ENCODE measurements at regions not wholly inside any gene's neighbourhood (a gene's known extent, or its start where the extent isn't known, plus 50 kb on each side); places are given as distances from the start of the nearest gene placed in this dataset.
A peak's percentile ranks its signal among the peaks of the same experiment; 100 is the strongest.

GRCh38 chr5:143673676-143674468 is 138.1 kb upstream of the HMHB1 start:
- Mint-ChIP-seq H3K36me3 (ENCODE audit: low read depth) (no peaks in the 10 kb centered on the region), H3K27ac (no peak overlapping the region), H3K4me3 (no peak overlapping the region), H3K27me3 (no peaks in the 10 kb centered on the region), H3K4me1 (peaks cover 8% of the 10 kb centered on the region), H3K9me3 (no peaks in the 10 kb centered on the region)
- ATAC-seq (replicated peaks) = no peak

- Mint-ChIP-seq H3K27ac (no peak overlapping the region), H3K4me3 (no peak overlapping the region), H3K4me1 (no peaks in the 10 kb centered on the region), H3K36me3 (ENCODE audit: low read depth) (no peaks in the 10 kb centered on the region), H3K9me3 (no peaks in the 10 kb centered on the region), H3K27me3 (no peaks in the 10 kb centered on the region)
- ATAC-seq (replicated peaks) = no peak
These were observed 139.2 kb upstream of the HMHB1 start for GRCh38 chr5:143672806-143673205.

- H3K36me3 Mint-ChIP-seq (ENCODE audit: low read depth) = no peaks in the 10 kb centered on the region
- H3K27ac Mint-ChIP-seq = no peak overlapping the region
- H3K27me3 Mint-ChIP-seq = no peaks in the 10 kb centered on the region
- H3K4me3 Mint-ChIP-seq = no peak overlapping the region
- H3K4me1 Mint-ChIP-seq = no peaks in the 10 kb centered on the region
- ATAC-seq (replicated peaks) = no peak
- H3K9me3 Mint-ChIP-seq = no peaks in the 10 kb centered on the region
These were observed 140.0 kb upstream of the HMHB1 start for GRCh38 chr5:143671674-143672569.

- Mint-ChIP-seq H3K27ac (no peak overlapping the region), H3K36me3 (ENCODE audit: low read depth) (no peaks in the 10 kb centered on the region), H3K27me3 (no peaks in the 10 kb centered on the region), H3K4me1 (no peaks in the 10 kb centered on the region), H3K9me3 (no peaks in the 10 kb centered on the region), H3K4me3 (no peak overlapping the region)
- ATAC-seq (replicated peaks) = no peak
These were observed 140.9 kb upstream of the HMHB1 start for GRCh38 chr5:143671021-143671420.

GRCh38 chr5:143665866-143666265 is 146.1 kb upstream of the HMHB1 start:
- no peaks in the 10 kb centered on the region for H3K4me1 Mint-ChIP-seq
- no peak for ATAC-seq (replicated peaks)
- no peaks in the 10 kb centered on the region for H3K36me3 Mint-ChIP-seq (ENCODE audit: low read depth)
- no peak overlapping the region for H3K4me3 Mint-ChIP-seq
- H3K27ac Mint-ChIP-seq = no peak overlapping the region
- no peaks in the 10 kb centered on the region for H3K27me3 Mint-ChIP-seq
- no peaks in the 10 kb centered on the region for H3K9me3 Mint-ChIP-seq

- no peaks in the 10 kb centered on the region for H3K27me3 Mint-ChIP-seq
- no peaks in the 10 kb centered on the region for H3K4me1 Mint-ChIP-seq
- no peaks in the 10 kb centered on the region for H3K9me3 Mint-ChIP-seq
- H3K27ac Mint-ChIP-seq = no peak overlapping the region
- no peak for ATAC-seq (replicated peaks)
- H3K4me3 Mint-ChIP-seq = no peak overlapping the region
- H3K36me3 Mint-ChIP-seq (ENCODE audit: low read depth) = no peaks in the 10 kb centered on the region
These were observed 147.3 kb upstream of the HMHB1 start for GRCh38 chr5:143664623-143665022.

- H3K4me1 Mint-ChIP-seq = no peaks in the 10 kb centered on the region
- no peak overlapping the region for H3K4me3 Mint-ChIP-seq
- H3K27me3 Mint-ChIP-seq = no peaks in the 10 kb centered on the region
- ATAC-seq (replicated peaks) = no peak
- H3K9me3 Mint-ChIP-seq = no peaks in the 10 kb centered on the region
- H3K36me3 Mint-ChIP-seq (ENCODE audit: low read depth) = no peaks in the 10 kb centered on the region
- no peak overlapping the region for H3K27ac Mint-ChIP-seq
These were observed 148.1 kb upstream of the HMHB1 start for GRCh38 chr5:143663872-143664271.

GRCh38 chr5:143662020-143662419 is 149.9 kb upstream of the HMHB1 start:
- H3K4me1 Mint-ChIP-seq = no peaks in the 10 kb centered on the region
- H3K9me3 Mint-ChIP-seq = no peaks in the 10 kb centered on the region
- no peaks in the 10 kb centered on the region for H3K27me3 Mint-ChIP-seq
- H3K36me3 Mint-ChIP-seq (ENCODE audit: low read depth) = no peaks in the 10 kb centered on the region
- ATAC-seq (replicated peaks) = no peak
- no peak overlapping the region for H3K27ac Mint-ChIP-seq
- no peak overlapping the region for H3K4me3 Mint-ChIP-seq

- H3K4me1 Mint-ChIP-seq = no peaks in the 10 kb centered on the region
- H3K27me3 Mint-ChIP-seq = no peaks in the 10 kb centered on the region
- no peak overlapping the region for H3K4me3 Mint-ChIP-seq
- no peak for ATAC-seq (replicated peaks)
- H3K9me3 Mint-ChIP-seq = no peaks in the 10 kb centered on the region
- no peak overlapping the region for H3K27ac Mint-ChIP-seq
- H3K36me3 Mint-ChIP-seq (ENCODE audit: low read depth) = no peaks in the 10 kb centered on the region
These were observed 151.3 kb upstream of the HMHB1 start for GRCh38 chr5:143660625-143661024.

GRCh38 chr5:143659599-143660238 is 152.2 kb upstream of the HMHB1 start:
- H3K27ac Mint-ChIP-seq = no peak overlapping the region
- H3K4me1 Mint-ChIP-seq = no peaks in the 10 kb centered on the region
- H3K27me3 Mint-ChIP-seq = no peaks in the 10 kb centered on the region
- H3K4me3 Mint-ChIP-seq = no peak overlapping the region
- no peaks in the 10 kb centered on the region for H3K36me3 Mint-ChIP-seq (ENCODE audit: low read depth)
- H3K9me3 Mint-ChIP-seq = no peaks in the 10 kb centered on the region
- ATAC-seq (replicated peaks) = no peak

GRCh38 chr5:143658956-143659355 is 153.0 kb upstream of the HMHB1 start:
- H3K9me3 Mint-ChIP-seq = no peaks in the 10 kb centered on the region
- no peaks in the 10 kb centered on the region for H3K27me3 Mint-ChIP-seq
- H3K27ac Mint-ChIP-seq = no peak overlapping the region
- H3K36me3 Mint-ChIP-seq (ENCODE audit: low read depth) = no peaks in the 10 kb centered on the region
- ATAC-seq (replicated peaks) = no peak
- no peaks in the 10 kb centered on the region for H3K4me1 Mint-ChIP-seq
- H3K4me3 Mint-ChIP-seq = no peak overlapping the region

- no peak for ATAC-seq (replicated peaks)
- no peaks in the 10 kb centered on the region for H3K9me3 Mint-ChIP-seq
- no peaks in the 10 kb centered on the region for H3K27me3 Mint-ChIP-seq
- H3K27ac Mint-ChIP-seq = no peak overlapping the region
- H3K4me3 Mint-ChIP-seq = no peak overlapping the region
- no peaks in the 10 kb centered on the region for H3K36me3 Mint-ChIP-seq (ENCODE audit: low read depth)
- peaks cover 8% of the 10 kb centered on the region for H3K4me1 Mint-ChIP-seq
These were observed 154.2 kb upstream of the HMHB1 start for GRCh38 chr5:143657647-143658285.

GRCh38 chr5:143653766-143654282 is 158.1 kb upstream of the HMHB1 start:
- Mint-ChIP-seq H3K27me3 (no peaks in the 10 kb centered on the region), H3K36me3 (ENCODE audit: low read depth) (peaks cover 9% of the 10 kb centered on the region), H3K4me1 (peaks cover 17% of the 10 kb centered on the region), H3K4me3 (peak overlapping the region; percentile 24), H3K27ac (peak overlapping the region; percentile 86), H3K9me3 (no peaks in the 10 kb centered on the region)
- peak; percentile 48 for ATAC-seq (replicated peaks)

- Mint-ChIP-seq H3K4me3 (peak overlapping the region; percentile 24), H3K36me3 (ENCODE audit: low read depth) (peaks cover 9% of the 10 kb centered on the region), H3K27ac (peak overlapping the region; percentile 86), H3K27me3 (no peaks in the 10 kb centered on the region), H3K4me1 (peaks cover 17% of the 10 kb centered on the region), H3K9me3 (no peaks in the 10 kb centered on the region)
- ATAC-seq (replicated peaks) = peak; percentile 85
These were observed 158.7 kb upstream of the HMHB1 start for GRCh38 chr5:143653256-143653655.

Measured in activated T-helper 17 cell treated with anti-CD3 and anti-CD28 coated beads, Interleukin-2, amount 50 U/mL, for 72 hours (primary cell).